Retinal pigment epithelial cell (primary cell): ENCODE measurements at regions not wholly inside any gene's neighbourhood (a gene's known extent, or its start where the extent isn't known, plus 50 kb on each side); places are given as distances from the start of the nearest gene placed in this dataset.
"Not testable (repeated sequence)": the region's sequence is repeated elsewhere in the genome, so short reads cannot be mapped to it uniquely, and the experiment has no call there.

Experiments
- DNase-seq: peaks from one replicate; pipeline ENCODE4 v3.0.0-alpha.2; 2010; ENCODE audit warnings: low read depth
- H3K4me3 ChIP-seq: 2 replicates; pipeline ENCODE4 v1.5.1; 2011; ENCODE audit warnings: mild to moderate bottlenecking, low read length, control low read depth, moderate library complexity
- CTCF ChIP-seq: conservative IDR thresholded peaks from 2 replicates; pipeline ENCODE4 v1.5.1; 2011; ENCODE audit warnings: low read depth, low read length, control low read depth, inconsistent platforms

DNA sequence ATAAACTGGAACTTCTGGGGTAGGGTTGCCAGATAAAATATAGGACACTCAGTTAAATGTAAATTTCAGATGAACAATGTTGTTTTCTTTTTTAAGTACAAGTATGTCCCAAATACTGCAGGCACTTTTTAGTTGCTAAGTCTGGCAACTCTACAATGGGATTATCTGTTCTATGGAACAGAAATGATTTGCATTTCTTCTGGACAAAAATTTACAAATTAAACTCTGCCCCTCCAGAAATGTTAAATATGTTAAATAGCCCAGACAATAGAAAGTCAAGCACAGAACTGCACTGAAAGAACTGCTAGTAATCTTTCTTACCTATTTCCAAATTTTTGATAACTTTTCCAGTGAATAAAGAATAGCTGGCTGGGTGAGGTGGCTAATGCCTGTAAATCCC is 140.1 kb upstream of the DDX53 start:
- DNase-seq = no peak
- no peak for TF ChIP-seq CTCF
- no peak overlapping the region for H3K4me3 ChIP-seq

DNA sequence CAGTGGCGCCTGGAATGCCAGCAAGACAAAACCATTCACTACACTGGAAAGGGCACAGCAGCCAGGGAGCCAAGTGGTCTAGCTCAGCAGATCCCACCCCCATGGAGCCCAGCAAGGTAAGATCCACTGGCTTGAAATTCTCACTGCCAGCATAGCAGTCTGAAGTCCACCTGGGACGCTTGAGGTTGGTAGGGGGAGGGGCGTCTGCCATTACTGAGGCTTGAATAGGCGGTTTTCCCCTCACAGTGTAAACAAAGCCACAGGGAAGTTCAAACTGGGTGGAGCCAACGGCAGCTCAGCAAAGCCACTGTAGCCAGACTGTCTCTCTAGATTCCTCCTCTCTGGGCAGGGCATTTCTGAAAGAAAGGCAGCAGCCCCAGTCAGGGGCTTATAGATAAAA is 133.0 kb upstream of the DDX53 start:
- DNase-seq, H3K4me3 ChIP-seq: not testable (repeated sequence)

GRCh38 chrX:22882543-22882942 is 117.2 kb upstream of the DDX53 start:
- TF ChIP-seq CTCF = no peak
- no peak for DNase-seq

GRCh38 chrX:22889819-22890218 is 109.9 kb upstream of the DDX53 start:
- H3K4me3 ChIP-seq = no peak overlapping the region
- TF ChIP-seq CTCF = no peak
- no peak for DNase-seq

More at GRCh38 chrX:22882543-22882942, 117.2 kb upstream of the DDX53 start:
- no peak overlapping the region for H3K4me3 ChIP-seq

- no peak for TF ChIP-seq CTCF
- no peak for DNase-seq
- H3K4me3 ChIP-seq = no peak overlapping the region
Measured at GRCh38 chrX:22912616-22913015, 87.1 kb upstream of the DDX53 start.

- no peak overlapping the region for H3K4me3 ChIP-seq
- no peak for DNase-seq
- TF ChIP-seq CTCF = no peak
Measured at GRCh38 chrX:22922961-22923360, 76.8 kb upstream of the DDX53 start.

DNA sequence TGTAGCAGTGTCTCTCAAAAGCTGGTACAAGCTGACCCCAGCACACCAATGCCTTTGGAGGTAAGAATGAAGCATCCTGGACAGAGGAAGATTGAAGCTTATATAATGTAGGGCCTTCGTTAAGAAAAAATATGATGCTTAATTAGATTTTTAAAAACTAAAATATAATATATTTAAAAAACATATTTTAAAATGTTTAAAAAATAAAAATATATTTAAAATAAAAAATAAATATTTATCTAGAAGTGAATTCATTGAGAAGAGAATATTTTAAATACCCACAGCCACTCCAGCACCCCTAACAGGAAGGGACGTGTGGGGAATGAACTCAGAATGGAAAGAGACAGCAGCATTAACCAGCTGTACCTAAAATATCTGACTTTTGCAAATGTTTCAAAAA is 65.1 kb upstream of the DDX53 start:
- TF ChIP-seq CTCF = no peak
- H3K4me3 ChIP-seq = no peak overlapping the region
- DNase-seq = no peak

DNA sequence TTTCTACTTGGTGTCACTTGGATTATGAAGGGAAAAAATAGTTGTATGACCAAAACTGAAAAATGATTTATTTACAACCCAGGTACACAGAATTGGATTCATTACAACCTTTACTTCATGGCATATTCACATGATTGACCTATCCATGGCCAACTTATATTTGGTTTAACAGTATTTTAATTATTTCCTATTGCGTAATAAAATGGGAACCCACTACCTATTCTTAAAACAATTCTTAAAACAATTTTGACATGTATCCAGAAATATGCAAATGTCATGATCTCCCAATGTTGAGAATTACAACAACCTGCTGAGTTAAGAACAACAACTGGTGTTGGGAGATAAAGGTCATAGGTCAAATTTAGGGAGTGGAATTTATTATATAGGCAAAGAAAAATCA is 54.8 kb upstream of the DDX53 start:
- no peak for TF ChIP-seq CTCF
- no peak for DNase-seq
- H3K4me3 ChIP-seq = no peak overlapping the region
